OCI-LY3 (cell line): ENCODE measurements at regions not wholly inside any gene's neighbourhood (a gene's known extent, or its start where the extent isn't known, plus 50 kb on each side); places are given as distances from the start of the nearest gene placed in this dataset.

Experiments used
- CTCF ChIP-seq: fragments of 200-600, 300-600 bp; sonication (generic); IDR thresholded peaks from 2 replicates; pipeline ENCODE4 v1.5.1; 2014; ENCODE audit warnings: antibody characterized with exemption, low read length, low read depth
- EZH2phosphoT487 ChIP-seq: fragments of 200-600 bp; shearing (Covaris generic); IDR thresholded peaks from 2 replicates; pipeline ENCODE4 v1.6.1; 2018; ENCODE audit warnings: antibody characterized with exemption, mixed run types, low read depth

GRCh38 chr5:87094833-87095232 lies 172.8 kb upstream of the RASA1 start:
- TF ChIP-seq CTCF: no peak
- no peak for TF ChIP-seq EZH2phosphoT487
